Activated T-cell treated with anti-CD3 and anti-CD28 coated beads for 1 hour (primary cell): ENCODE measurements at regions not wholly inside any gene's neighbourhood (a gene's known extent, or its start where the extent isn't known, plus 50 kb on each side); places are given as distances from the start of the nearest gene placed in this dataset.
"Not testable (repeated sequence)": the region's sequence is repeated elsewhere in the genome, so short reads cannot be mapped to it uniquely, and the experiment has no call there.

ENCODE experiments used
- DNase-seq: peaks from one replicate; pipeline ENCODE4 v3.0.0-alpha.2; 2020; ENCODE audit warnings: low read depth

GRCh38 chr2:13212115-13212514 is 495.4 kb downstream of the TRIB2 start:
- no peak for DNase-seq

- no peak for DNase-seq
Observed at GRCh38 chr2:13218205-13218604, 501.5 kb downstream of the TRIB2 start.

GRCh38 chr2:13227578-13227977 is 510.8 kb downstream of the TRIB2 start:
- no peak for DNase-seq

GRCh38 chr2:13230221-13230620 is 513.5 kb downstream of the TRIB2 start:
- no peak for DNase-seq

GRCh38 chr2:13240061-13240460 is 523.3 kb downstream of the TRIB2 start:
- DNase-seq = no peak

GRCh38 chr2:13240789-13241487 is 524.2 kb downstream of the TRIB2 start:
- DNase-seq = no peak

GRCh38 chr2:13252615-13253014 is 535.9 kb downstream of the TRIB2 start:
- no peak for DNase-seq

- no peak for DNase-seq
Observed at GRCh38 chr2:13255485-13255884, 538.7 kb downstream of the TRIB2 start.

- DNase-seq = no peak
Observed at GRCh38 chr2:13260402-13260801, 543.7 kb downstream of the TRIB2 start.

GRCh38 chr2:13266166-13266565 is 549.4 kb downstream of the TRIB2 start:
- DNase-seq = no peak

- no peak for DNase-seq
Observed at GRCh38 chr2:13284688-13285087, 568.0 kb downstream of the TRIB2 start.

- no peak for DNase-seq
Observed at GRCh38 chr2:13289310-13289709, 572.6 kb downstream of the TRIB2 start.

- DNase-seq = not testable (repeated sequence)
Observed at GRCh38 chr2:13308478-13308805, 591.7 kb downstream of the TRIB2 start.

GRCh38 chr2:13308989-13309388 is 592.3 kb downstream of the TRIB2 start:
- no peak for DNase-seq

GRCh38 chr2:13332060-13332459 is 615.3 kb downstream of the TRIB2 start:
- no peak for DNase-seq

- not testable (repeated sequence) for DNase-seq
Observed at GRCh38 chr2:13334071-13334470, 617.3 kb downstream of the TRIB2 start.

GRCh38 chr2:13334545-13334944 is 617.8 kb downstream of the TRIB2 start:
- DNase-seq = no peak

- DNase-seq = no peak
Observed at GRCh38 chr2:13335862-13336535, 619.3 kb downstream of the TRIB2 start.

- no peak for DNase-seq
Observed at GRCh38 chr2:13351068-13351467, 634.3 kb downstream of the TRIB2 start.

- DNase-seq = no peak
Observed at GRCh38 chr2:13353083-13353482, 636.3 kb downstream of the TRIB2 start.

- DNase-seq = no peak
Observed at GRCh38 chr2:13354031-13354430, 637.3 kb downstream of the TRIB2 start.

- DNase-seq = not testable (repeated sequence)
Observed at GRCh38 chr2:13381928-13382327, 665.2 kb downstream of the TRIB2 start.

- not testable (repeated sequence) for DNase-seq
Observed at GRCh38 chr2:13389172-13389571, 672.4 kb downstream of the TRIB2 start.

GRCh38 chr2:13390676-13391075 is 673.9 kb downstream of the TRIB2 start:
- DNase-seq = no peak
